ENCODE measurements at regions not wholly inside any gene's neighbourhood (a gene's known extent, or its start where the extent isn't known, plus 50 kb on each side); places are given as distances from the start of the nearest gene placed in this dataset.

DNA sequence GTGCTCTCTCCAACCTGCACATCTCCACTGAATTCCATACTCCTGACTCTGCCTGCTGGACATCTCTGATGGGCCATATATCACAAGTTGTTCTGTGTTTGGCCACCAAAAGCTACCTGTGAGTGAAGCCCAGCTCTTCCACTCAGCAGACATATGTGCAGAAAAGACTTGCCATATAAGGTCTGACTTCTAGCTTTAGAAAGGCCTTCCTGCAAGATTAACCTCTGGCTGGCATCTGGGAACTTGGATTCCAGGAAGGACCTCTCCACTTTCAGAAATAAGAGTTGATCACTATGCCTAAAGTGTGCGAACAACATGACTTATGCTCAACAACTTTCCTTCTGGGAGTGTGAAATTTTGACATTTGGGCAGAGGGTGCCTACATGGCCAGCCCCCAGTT, 113.7 kb downstream of the TNFAIP3 start:
- DNase-seq (no peak), FAIRE-seq (no peak)
- Histone ChIP-seq H3K9me3 (ENCODE audit: control insufficient read depth in 2 of 3, insufficient read depth in 1 of 3, low read length in 3 of 3) (no peaks in the 10 kb centered on the region), H3K4me3 (ENCODE audit: low read length in 3 of 3) (no peak overlapping the region), H3K4me1 (ENCODE audit: control insufficient read depth in 2 of 3, insufficient read depth in 2 of 3, low read depth in 1 of 3, low read length in 3 of 3) (no peaks in the 10 kb centered on the region), H3K27ac (ENCODE audit: low read depth in 2 of 2, low read length in 2 of 2) (no peak overlapping the region), H3K9ac (ENCODE audit: low read length in 3 of 3) (no peak overlapping the region), H3K27me3 (ENCODE audit: control insufficient read depth, insufficient read depth, low read length) (no peaks in the 10 kb centered on the region), H3K36me3 (ENCODE audit: control insufficient read depth in 2 of 3, insufficient read depth in 3 of 3, low read length in 3 of 3) (no peaks in the 10 kb centered on the region)
- intact Hi-C loops (cut with DNase I): no loop called here
- TF ChIP-seq, protein P1, sequence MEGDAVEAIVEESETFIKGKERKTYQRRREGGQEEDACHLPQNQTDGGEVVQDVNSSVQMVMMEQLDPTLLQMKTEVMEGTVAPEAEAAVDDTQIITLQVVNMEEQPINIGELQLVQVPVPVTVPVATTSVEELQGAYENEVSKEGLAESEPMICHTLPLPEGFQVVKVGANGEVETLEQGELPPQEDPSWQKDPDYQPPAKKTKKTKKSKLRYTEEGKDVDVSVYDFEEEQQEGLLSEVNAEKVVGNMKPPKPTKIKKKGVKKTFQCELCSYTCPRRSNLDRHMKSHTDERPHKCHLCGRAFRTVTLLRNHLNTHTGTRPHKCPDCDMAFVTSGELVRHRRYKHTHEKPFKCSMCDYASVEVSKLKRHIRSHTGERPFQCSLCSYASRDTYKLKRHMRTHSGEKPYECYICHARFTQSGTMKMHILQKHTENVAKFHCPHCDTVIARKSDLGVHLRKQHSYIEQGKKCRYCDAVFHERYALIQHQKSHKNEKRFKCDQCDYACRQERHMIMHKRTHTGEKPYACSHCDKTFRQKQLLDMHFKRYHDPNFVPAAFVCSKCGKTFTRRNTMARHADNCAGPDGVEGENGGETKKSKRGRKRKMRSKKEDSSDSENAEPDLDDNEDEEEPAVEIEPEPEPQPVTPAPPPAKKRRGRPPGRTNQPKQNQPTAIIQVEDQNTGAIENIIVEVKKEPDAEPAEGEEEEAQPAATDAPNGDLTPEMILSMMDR (IDR thresholded peaks at IDR 0.05; ENCODE audit: borderline replicate concordance, extremely low read depth, insufficient read depth): no peak

DNA sequence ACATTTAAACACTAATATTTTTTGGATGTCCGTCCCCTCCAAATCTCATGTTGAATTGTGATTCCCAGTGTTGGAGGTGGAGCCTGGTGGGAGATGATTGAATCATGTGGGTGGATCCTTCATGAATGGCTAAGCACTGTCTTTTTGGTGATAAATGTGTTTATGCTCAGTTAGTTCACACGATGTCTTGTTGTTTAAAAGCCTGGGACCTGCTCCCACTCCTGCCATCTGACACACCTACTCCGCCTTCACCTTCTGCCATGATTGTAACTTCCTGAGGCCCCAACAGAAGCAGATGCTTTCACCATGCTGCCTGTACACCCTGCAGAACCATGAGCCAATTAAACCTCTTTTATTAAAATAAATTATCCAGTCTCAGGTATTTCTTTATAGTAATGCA, 114.7 kb downstream of the TNFAIP3 start:
- Histone ChIP-seq H3K4me1 (ENCODE audit: control insufficient read depth in 2 of 3, insufficient read depth in 2 of 3, low read depth in 1 of 3, low read length in 3 of 3) (no peaks in the 10 kb centered on the region), H3K27me3 (ENCODE audit: control insufficient read depth, insufficient read depth, low read length) (no peaks in the 10 kb centered on the region), H3K27ac (ENCODE audit: low read depth in 2 of 2, low read length in 2 of 2) (no peak overlapping the region), H3K9me3 (ENCODE audit: control insufficient read depth in 2 of 3, insufficient read depth in 1 of 3, low read length in 3 of 3) (no peaks in the 10 kb centered on the region), H3K4me3 (ENCODE audit: low read length in 3 of 3) (no peak overlapping the region), H3K36me3 (ENCODE audit: control insufficient read depth in 2 of 3, insufficient read depth in 3 of 3, low read length in 3 of 3) (no peaks in the 10 kb centered on the region), H3K9ac (ENCODE audit: low read length in 3 of 3) (no peak overlapping the region)
- intact Hi-C loops (cut with DNase I): no loop called here
- TF ChIP-seq, protein P1 (IDR thresholded peaks at IDR 0.05; ENCODE audit: borderline replicate concordance, extremely low read depth, insufficient read depth): no peak
- DNase-seq (peak in 1 of 5 donors; percentile 13), FAIRE-seq (no peak)

DNA sequence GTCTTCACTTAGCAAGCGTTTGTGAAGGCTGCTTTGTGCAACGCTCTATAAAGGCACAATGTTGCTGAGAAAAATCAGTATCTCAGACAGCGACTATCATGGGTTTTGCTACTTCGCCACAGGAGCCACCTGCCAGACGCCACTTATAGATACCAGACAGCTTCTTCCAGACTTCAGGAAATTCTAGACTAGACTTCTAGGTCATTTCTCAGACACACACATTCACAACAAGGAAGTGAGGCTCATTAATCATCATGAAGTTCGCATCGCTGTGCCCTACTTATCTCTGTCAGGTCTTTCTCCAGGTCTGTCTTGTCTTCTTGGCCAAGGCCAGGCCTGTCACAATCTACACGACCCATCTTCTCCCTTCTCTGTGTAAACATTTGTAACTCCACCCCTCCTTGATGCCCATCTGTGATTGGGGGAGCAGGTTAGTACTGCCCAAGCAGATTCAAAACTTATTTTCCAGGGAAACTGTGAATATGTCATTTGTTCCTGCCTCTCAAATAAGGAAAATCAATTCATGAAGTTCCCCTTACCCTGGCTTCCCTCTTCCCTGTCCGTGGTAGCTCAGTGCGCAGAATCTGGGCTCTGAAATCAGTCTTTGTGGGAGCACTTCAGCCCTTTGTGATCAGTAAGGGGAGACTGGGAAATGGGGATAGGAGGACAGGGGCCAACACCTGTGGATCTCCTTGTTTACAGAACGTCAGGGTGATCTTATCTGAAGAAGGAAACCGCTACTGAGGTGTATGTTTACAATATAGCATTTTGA, 115.5 kb downstream of the TNFAIP3 start:
- Histone ChIP-seq H3K4me1 (ENCODE audit: control insufficient read depth in 2 of 3, insufficient read depth in 2 of 3, low read depth in 1 of 3, low read length in 3 of 3) (no peaks in the 10 kb centered on the region), H3K9ac (ENCODE audit: low read length in 3 of 3) (no peak overlapping the region), H3K9me3 (ENCODE audit: control insufficient read depth in 2 of 3, insufficient read depth in 1 of 3, low read length in 3 of 3) (no peaks in the 10 kb centered on the region), H3K36me3 (ENCODE audit: control insufficient read depth in 2 of 3, insufficient read depth in 3 of 3, low read length in 3 of 3) (no peaks in the 10 kb centered on the region), H3K27ac (ENCODE audit: low read depth in 2 of 2, low read length in 2 of 2) (no peak overlapping the region), H3K4me3 (ENCODE audit: low read length in 3 of 3) (no peak overlapping the region), H3K27me3 (ENCODE audit: control insufficient read depth, insufficient read depth, low read length) (no peaks in the 10 kb centered on the region)
- TF ChIP-seq, protein P1 (IDR thresholded peaks at IDR 0.05; ENCODE audit: borderline replicate concordance, extremely low read depth, insufficient read depth): no peak
- intact Hi-C loops (cut with DNase I): no loop called here
- DNase-seq (no peak), FAIRE-seq (no peak)

DNA sequence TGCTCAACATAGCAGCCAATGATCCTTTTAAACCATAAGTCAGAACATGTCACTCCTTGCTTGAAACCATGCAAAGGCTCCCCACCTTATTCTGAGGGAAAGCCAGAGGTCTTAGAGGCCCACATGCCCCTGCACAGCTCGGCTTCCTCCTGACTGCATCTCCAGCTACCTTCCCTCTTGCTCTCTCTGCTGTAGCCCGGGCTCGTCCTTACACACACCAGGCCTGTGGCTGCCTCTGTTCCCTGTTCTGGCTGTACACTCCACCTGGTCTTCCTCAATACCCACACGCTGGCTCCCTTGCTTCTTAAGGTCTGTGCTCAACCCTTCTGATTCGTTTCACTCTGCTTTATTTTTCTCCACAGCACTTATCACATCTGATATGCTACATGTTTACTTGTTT, 116.2 kb downstream of the TNFAIP3 start:
- no peaks in the 10 kb centered on the region for H3K36me3 ChIP-seq (ENCODE audit: control insufficient read depth in 2 of 3, insufficient read depth in 3 of 3, low read length in 3 of 3)
- intact Hi-C loops (cut with DNase I): no loop called here
- FAIRE-seq (no peak), DNase-seq (no peak)
- no peak overlapping the region for H3K4me3 ChIP-seq (ENCODE audit: low read length in 3 of 3)
- TF ChIP-seq, protein P1 (IDR thresholded peaks at IDR 0.05; ENCODE audit: borderline replicate concordance, extremely low read depth, insufficient read depth): no peak
- H3K9ac ChIP-seq (ENCODE audit: low read length in 3 of 3): no peak overlapping the region
- no peaks in the 10 kb centered on the region for H3K27me3 ChIP-seq (ENCODE audit: control insufficient read depth, insufficient read depth, low read length)
- no peak overlapping the region for H3K27ac ChIP-seq (ENCODE audit: low read depth in 2 of 2, low read length in 2 of 2)
- H3K9me3 ChIP-seq (ENCODE audit: control insufficient read depth in 2 of 3, insufficient read depth in 1 of 3, low read length in 3 of 3): no peaks in the 10 kb centered on the region
- H3K4me1 ChIP-seq (ENCODE audit: control insufficient read depth in 2 of 3, insufficient read depth in 2 of 3, low read depth in 1 of 3, low read length in 3 of 3): no peaks in the 10 kb centered on the region
